Body of pancreas (tissue), 4 donors: ENCODE measurements at regions not wholly inside any gene's neighbourhood (a gene's known extent, or its start where the extent isn't known, plus 50 kb on each side); places are given as distances from the start of the nearest gene placed in this dataset.

Experiments used
- POLR2A ChIP-seq, 3 donors: fragments of 450-650 bp; IDR thresholded peaks; one replicate each; pipeline ENCODE4 v1.6.1; 2016; ENCODE audit warnings: antibody characterized with exemption in 3 of 3, mild to moderate bottlenecking in 2 of 3
- TF ChIP-seq, protein P1 (sequence below), 7 experiments: fragments of 450-650 bp in 4 of 7; fragments of 200-600 bp in 3 of 7; sonication (generic) in 3 of 7; IDR thresholded peaks; one replicate each; pipeline ENCODE4 v1.5.1; 2016 to 2019; ENCODE audit warnings: antibody characterized with exemption in 7 of 7

DNA sequence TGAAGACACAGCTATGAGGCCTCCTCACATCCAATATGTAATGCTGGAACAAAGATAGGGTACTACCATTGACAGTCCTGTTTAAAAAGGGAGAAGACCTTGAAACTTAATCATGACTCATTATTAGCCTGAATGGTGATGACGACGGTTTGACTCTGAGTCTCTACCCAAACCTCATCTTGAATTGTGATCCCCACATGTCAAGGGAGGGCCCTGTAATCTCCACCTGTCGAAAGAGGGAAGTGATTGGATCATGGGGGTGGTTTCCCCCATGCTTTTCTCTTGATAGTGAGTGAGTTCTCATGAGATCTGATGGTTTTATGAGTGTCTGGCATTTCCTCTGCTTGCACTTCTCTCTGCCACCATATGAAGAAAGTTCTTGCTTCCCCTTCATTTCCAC lies 395.3 kb upstream of the CPEB2 start:
- TF ChIP-seq, protein P1, sequence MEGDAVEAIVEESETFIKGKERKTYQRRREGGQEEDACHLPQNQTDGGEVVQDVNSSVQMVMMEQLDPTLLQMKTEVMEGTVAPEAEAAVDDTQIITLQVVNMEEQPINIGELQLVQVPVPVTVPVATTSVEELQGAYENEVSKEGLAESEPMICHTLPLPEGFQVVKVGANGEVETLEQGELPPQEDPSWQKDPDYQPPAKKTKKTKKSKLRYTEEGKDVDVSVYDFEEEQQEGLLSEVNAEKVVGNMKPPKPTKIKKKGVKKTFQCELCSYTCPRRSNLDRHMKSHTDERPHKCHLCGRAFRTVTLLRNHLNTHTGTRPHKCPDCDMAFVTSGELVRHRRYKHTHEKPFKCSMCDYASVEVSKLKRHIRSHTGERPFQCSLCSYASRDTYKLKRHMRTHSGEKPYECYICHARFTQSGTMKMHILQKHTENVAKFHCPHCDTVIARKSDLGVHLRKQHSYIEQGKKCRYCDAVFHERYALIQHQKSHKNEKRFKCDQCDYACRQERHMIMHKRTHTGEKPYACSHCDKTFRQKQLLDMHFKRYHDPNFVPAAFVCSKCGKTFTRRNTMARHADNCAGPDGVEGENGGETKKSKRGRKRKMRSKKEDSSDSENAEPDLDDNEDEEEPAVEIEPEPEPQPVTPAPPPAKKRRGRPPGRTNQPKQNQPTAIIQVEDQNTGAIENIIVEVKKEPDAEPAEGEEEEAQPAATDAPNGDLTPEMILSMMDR (IDR thresholded peaks at IDR 0.05), result no peak
- TF ChIP-seq POLR2A (IDR thresholded peaks at IDR 0.05), result no peak
